ENCODE measurements at regions not wholly inside any gene's neighbourhood (a gene's known extent, or its start where the extent isn't known, plus 50 kb on each side); places are given as distances from the start of the nearest gene placed in this dataset.

DNA sequence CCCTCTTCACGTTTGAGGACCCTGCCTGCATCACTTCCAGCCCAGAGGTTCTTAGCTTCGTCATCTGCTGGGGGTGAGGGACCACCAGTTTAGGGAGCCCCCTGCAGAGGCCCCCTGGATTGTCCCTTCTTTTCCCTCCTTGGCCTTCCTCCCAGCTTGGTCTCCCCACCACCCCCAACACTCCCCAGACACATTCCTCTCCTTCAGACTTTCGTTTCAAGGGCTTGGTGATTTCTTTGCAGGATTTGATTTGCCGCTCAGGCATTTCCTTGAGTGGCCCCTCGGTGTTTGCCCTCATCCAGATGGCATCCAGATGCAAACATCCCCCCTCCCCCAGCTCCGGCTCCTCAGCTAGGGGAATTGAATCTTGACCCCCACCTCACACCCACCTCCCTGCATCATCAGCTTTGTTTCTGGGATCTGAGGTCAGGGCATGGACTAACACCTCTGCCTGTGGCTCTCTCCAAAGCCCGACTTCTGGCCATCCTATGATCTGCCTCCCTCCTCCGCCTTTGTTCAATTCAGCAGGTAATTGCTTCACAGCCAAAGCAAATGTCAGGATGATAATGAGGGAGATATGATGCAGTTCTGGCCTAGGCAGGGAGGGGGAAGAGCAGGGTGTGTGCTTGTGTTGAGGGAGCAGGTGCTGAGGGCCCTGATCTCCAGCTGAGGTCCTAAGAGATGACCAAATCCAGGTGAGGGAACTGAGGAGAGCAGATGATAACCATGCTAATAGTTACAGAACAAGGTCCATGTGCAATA lies 141.5 kb downstream of the VEGFA start:
- no peak overlapping the region for H3K27ac Mint-ChIP-seq
- no peak overlapping the region for H3K4me3 Mint-ChIP-seq
- H3K9me3 Mint-ChIP-seq, result no peaks in the 10 kb centered on the region
- H3K27me3 Mint-ChIP-seq (ENCODE audit: low read depth), result peaks cover 3% of the 10 kb centered on the region
- H3K4me1 Mint-ChIP-seq, result peaks cover 17% of the 10 kb centered on the region
- TF ChIP-seq, protein P1, sequence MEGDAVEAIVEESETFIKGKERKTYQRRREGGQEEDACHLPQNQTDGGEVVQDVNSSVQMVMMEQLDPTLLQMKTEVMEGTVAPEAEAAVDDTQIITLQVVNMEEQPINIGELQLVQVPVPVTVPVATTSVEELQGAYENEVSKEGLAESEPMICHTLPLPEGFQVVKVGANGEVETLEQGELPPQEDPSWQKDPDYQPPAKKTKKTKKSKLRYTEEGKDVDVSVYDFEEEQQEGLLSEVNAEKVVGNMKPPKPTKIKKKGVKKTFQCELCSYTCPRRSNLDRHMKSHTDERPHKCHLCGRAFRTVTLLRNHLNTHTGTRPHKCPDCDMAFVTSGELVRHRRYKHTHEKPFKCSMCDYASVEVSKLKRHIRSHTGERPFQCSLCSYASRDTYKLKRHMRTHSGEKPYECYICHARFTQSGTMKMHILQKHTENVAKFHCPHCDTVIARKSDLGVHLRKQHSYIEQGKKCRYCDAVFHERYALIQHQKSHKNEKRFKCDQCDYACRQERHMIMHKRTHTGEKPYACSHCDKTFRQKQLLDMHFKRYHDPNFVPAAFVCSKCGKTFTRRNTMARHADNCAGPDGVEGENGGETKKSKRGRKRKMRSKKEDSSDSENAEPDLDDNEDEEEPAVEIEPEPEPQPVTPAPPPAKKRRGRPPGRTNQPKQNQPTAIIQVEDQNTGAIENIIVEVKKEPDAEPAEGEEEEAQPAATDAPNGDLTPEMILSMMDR (IDR thresholded peaks at IDR 0.05; ENCODE audit: unreplicated experiment), result no peak
- DNase-seq (ENCODE audit: low spot score in 2 of 2, unreplicated experiment in 2 of 2), result no peak
- H3K36me3 Mint-ChIP-seq, result no peaks in the 10 kb centered on the region

DNA sequence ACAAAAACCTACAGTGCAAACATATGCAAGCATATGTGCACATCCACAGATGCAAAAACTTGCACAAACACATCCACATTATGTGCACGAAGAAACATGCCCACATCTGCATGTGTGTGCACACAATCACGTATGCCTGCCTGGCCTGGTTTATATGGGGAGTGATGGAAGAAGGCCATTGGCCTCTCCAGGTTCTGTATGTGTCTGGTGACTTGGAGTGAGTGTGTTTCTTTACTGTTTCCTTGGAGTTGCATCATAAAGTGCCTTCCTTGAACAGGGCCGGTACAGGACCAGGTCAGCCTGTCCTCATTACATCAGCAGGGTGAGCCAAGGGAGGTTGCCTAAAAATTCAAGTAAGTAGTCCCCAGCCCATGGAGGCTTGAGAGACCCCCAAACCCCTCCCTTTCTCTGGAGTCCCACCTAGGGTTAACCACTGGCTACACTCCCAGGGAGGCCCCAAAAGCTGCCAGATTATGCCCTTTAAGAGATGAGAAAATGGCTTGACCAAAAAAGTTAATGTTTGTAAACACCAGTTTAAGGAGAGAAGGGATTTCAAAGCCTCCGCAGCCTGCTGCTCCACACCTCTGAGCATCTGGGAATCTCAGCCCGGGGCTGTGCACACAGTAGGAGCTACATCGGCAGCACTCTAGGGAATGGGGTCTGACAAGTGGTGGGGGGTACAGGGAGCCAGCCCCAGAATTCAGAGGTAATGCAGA lies 140.8 kb downstream of the VEGFA start:
- peaks cover 3% of the 10 kb centered on the region for H3K27me3 Mint-ChIP-seq (ENCODE audit: low read depth)
- H3K27ac Mint-ChIP-seq, result no peak overlapping the region
- no peaks in the 10 kb centered on the region for H3K36me3 Mint-ChIP-seq
- peaks cover 17% of the 10 kb centered on the region for H3K4me1 Mint-ChIP-seq
- no peak for DNase-seq (ENCODE audit: low spot score in 2 of 2, unreplicated experiment in 2 of 2)
- H3K9me3 Mint-ChIP-seq, result no peaks in the 10 kb centered on the region
- H3K4me3 Mint-ChIP-seq, result no peak overlapping the region
- TF ChIP-seq, protein P1 (IDR thresholded peaks at IDR 0.05; ENCODE audit: unreplicated experiment), result no peak

DNA sequence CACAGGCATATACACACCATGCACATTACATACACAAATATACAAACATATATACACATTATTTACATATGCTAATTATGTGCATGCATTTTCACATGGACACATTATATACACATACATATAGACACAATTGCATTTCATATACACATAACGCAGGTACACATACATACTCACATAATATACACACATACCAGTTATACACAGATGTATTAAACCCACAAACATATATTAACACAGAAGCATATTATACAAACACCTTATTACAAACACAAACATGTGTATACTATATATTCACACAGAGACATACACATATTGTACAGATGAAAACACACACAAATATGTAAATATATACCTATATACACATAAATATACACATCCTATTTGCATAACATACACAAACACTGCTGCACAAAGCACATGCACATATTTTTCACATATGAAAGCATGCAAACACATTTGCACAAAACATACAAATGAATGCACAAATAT lies 140.2 kb downstream of the VEGFA start:
- Mint-ChIP-seq H3K4me3 (no peak overlapping the region), H3K36me3 (no peaks in the 10 kb centered on the region), H3K27ac (no peak overlapping the region), H3K9me3 (no peaks in the 10 kb centered on the region), H3K4me1 (peaks cover 17% of the 10 kb centered on the region), H3K27me3 (ENCODE audit: low read depth) (no peaks in the 10 kb centered on the region)
- no peak for DNase-seq (ENCODE audit: low spot score in 2 of 2, unreplicated experiment in 2 of 2)
- TF ChIP-seq, protein P1 (IDR thresholded peaks at IDR 0.05; ENCODE audit: unreplicated experiment), result no peak

DNA sequence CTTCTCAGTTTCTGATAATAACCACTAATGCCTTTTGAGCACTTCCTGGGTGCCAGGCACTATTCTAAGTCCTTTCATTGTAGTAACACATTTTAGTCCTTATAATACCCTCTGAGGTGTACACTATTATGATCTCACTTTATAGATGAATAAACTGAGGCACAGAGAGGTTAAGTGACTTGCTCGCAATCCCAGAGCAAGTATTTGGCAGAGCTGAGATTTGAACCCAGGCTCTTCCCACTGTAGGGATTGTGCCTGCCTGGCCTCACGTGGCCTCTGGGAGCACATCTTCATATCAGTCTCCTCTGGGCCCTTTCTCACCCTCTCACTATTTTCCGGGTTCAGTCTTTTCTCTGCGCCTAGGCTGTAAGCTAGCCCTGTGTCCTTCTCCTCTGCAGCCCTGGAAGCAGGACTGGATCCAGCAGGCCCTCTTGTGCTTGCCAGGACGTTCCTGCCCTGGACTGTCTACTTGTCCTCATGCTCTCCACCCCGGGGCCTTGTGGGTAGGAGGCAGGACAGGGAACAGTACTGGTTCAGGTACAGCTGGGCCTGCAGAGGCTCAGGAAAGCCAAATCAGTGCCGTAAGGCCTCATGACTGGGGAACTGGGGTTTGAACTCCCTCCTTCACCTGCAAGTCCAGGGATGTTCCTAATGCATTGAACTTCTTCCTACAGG lies 139.6 kb downstream of the VEGFA start:
- Mint-ChIP-seq H3K27me3 (ENCODE audit: low read depth) (no peaks in the 10 kb centered on the region), H3K4me3 (no peak overlapping the region), H3K36me3 (no peaks in the 10 kb centered on the region), H3K27ac (no peak overlapping the region), H3K9me3 (no peaks in the 10 kb centered on the region), H3K4me1 (peaks cover 17% of the 10 kb centered on the region)
- TF ChIP-seq, protein P1 (IDR thresholded peaks at IDR 0.05; ENCODE audit: unreplicated experiment), result no peak
- no peak for DNase-seq (ENCODE audit: low spot score in 2 of 2, unreplicated experiment in 2 of 2)

DNA sequence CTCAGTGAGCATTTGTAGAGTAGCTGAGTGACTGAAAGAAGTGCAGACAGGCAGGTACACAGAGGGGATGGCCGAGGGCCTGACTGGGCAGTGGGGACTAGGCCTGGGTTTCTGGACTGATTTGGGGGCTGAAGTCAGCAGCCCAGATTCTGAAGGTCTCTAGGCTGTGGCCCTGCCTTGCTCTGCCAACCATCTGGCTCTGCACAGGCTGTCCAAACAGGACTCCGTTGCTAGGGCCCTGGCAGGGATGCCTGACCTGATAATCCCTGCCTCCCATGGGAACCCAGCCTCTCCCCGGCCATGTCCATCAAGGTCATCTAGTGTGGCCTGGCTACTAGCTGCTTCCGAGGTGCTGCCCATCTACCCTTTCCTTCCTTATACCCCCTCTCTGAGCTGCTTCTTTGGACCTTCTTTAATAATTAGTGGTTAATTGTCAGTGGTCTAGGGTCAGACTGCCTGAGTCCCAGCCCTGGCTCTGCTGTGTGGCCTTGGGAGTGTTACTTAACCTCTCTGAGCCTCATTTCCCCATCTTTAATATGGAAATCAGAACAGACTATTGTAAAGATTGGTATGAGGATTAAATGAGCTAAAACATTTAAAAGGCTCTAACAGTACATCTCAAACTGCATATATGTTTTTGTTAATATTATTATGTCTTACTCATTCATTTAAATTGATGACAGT lies 137.9 kb downstream of the VEGFA start:
- Mint-ChIP-seq H3K9me3 (no peaks in the 10 kb centered on the region), H3K36me3 (no peaks in the 10 kb centered on the region), H3K4me3 (no peak overlapping the region), H3K27me3 (ENCODE audit: low read depth) (no peaks in the 10 kb centered on the region), H3K4me1 (peaks cover 6% of the 10 kb centered on the region), H3K27ac (no peak overlapping the region)
- no peak for DNase-seq (ENCODE audit: low spot score in 2 of 2, unreplicated experiment in 2 of 2)
- TF ChIP-seq, protein P1 (IDR thresholded peaks at IDR 0.05; ENCODE audit: unreplicated experiment), result no peak
